Epidermal melanocyte (primary cell): ENCODE measurements at regions not wholly inside any gene's neighbourhood (a gene's known extent, or its start where the extent isn't known, plus 50 kb on each side); places are given as distances from the start of the nearest gene placed in this dataset.

Experiments used
- DNase-seq: peaks from one replicate; pipeline ENCODE4 v3.0.0; 2011; ENCODE audit warnings: low spot score; ENCODE audit not compliant: insufficient read length

GRCh38 chr19:30909216-30909615, 440.0 kb downstream of the TSHZ3 start:
- DNase-seq = no peak

- no peak for DNase-seq
Observed at GRCh38 chr19:30908262-30908771, 440.9 kb downstream of the TSHZ3 start.

- DNase-seq = no peak
Observed at GRCh38 chr19:30906871-30907270, 442.4 kb downstream of the TSHZ3 start.

- DNase-seq = no peak
Observed at GRCh38 chr19:30900051-30900450, 449.2 kb downstream of the TSHZ3 start.

- DNase-seq = no peak
Observed at GRCh38 chr19:30898353-30899103, 450.7 kb downstream of the TSHZ3 start.

- DNase-seq = no peak
Observed at GRCh38 chr19:30897553-30897952, 451.7 kb downstream of the TSHZ3 start.

GRCh38 chr19:30897034-30897433, 452.2 kb downstream of the TSHZ3 start:
- no peak for DNase-seq

GRCh38 chr19:30896554-30896953, 452.7 kb downstream of the TSHZ3 start:
- no peak for DNase-seq

- no peak for DNase-seq
Observed at GRCh38 chr19:30895946-30896345, 453.3 kb downstream of the TSHZ3 start.

GRCh38 chr19:30891051-30891450, 458.2 kb downstream of the TSHZ3 start:
- no peak for DNase-seq

- no peak for DNase-seq
Observed at GRCh38 chr19:30890033-30890432, 459.2 kb downstream of the TSHZ3 start.

- DNase-seq = no peak
Observed at GRCh38 chr19:30888937-30889336, 460.3 kb downstream of the TSHZ3 start.

GRCh38 chr19:30887042-30887441, 462.2 kb downstream of the TSHZ3 start:
- no peak for DNase-seq

GRCh38 chr19:30886222-30886621, 463.0 kb downstream of the TSHZ3 start:
- DNase-seq = no peak

GRCh38 chr19:30884146-30884812, 465.0 kb downstream of the TSHZ3 start:
- DNase-seq = no peak

GRCh38 chr19:30883071-30883470, 466.2 kb downstream of the TSHZ3 start:
- DNase-seq = no peak

GRCh38 chr19:30882411-30883005, 466.7 kb downstream of the TSHZ3 start:
- no peak for DNase-seq

- no peak for DNase-seq
Observed at GRCh38 chr19:30881930-30882329, 467.3 kb downstream of the TSHZ3 start.

GRCh38 chr19:30881281-30881680, 468.0 kb downstream of the TSHZ3 start:
- DNase-seq = no peak

- no peak for DNase-seq
Observed at GRCh38 chr19:30880551-30880950, 468.7 kb downstream of the TSHZ3 start.

- DNase-seq = no peak
Observed at GRCh38 chr19:30880151-30880550, 469.1 kb downstream of the TSHZ3 start.

GRCh38 chr19:30879736-30880135, 469.5 kb downstream of the TSHZ3 start:
- no peak for DNase-seq
